ENCODE measurements at regions not wholly inside any gene's neighbourhood (a gene's known extent, or its start where the extent isn't known, plus 50 kb on each side); places are given as distances from the start of the nearest gene placed in this dataset.
"Not testable (repeated sequence)": the region's sequence is repeated elsewhere in the genome, so short reads cannot be mapped to it uniquely, and the experiment has no call there.

DNA sequence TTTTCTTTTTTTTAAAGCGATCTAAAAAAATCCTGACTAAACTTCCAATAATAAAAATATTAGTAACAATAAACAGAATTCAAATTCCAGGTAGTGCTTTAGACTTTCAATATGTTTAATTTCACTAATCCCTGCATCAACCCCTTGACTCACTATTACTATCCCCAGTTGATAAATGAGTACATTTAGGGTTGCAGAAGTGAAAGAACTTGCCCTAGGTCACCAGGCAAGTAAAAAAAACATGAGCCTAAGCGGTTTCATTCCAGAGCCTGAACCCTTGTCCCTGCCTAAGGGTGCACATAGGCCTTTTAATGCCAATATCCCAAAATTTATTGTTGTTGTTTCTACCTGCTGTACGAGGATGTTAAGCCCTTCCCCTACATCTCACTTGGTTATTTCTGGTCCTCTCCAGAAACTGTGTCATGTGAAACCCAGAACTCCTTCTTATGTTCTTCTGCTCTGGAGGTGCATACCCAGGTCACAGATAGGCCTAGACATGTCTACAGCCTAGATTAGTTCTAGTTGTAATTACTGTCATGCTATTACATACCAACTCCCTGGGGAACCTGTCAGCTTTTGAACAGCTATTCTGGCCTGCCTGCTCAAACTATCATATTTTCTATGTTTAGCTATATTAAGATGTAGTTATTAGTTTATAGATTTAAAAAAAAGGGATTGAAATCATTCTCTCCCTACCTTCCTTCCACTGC, 244.5 kb upstream of the PITX2 start:
- in situ Hi-C loops (cut with HindIII; ENCODE audit: low pct_ligation_motif_present, low sequenced_read_pairs): no loop called here
- DNase-seq: no peak
- Histone ChIP-seq H3K27me3 (replicated peaks) (no peaks in the 10 kb centered on the region), H3K36me3 (replicated peaks) (no peaks in the 10 kb centered on the region), H3K27ac (no peak overlapping the region), H3K4me3 (ENCODE audit: low read depth, low read length) (no peak overlapping the region)
- TF ChIP-seq, protein P1, sequence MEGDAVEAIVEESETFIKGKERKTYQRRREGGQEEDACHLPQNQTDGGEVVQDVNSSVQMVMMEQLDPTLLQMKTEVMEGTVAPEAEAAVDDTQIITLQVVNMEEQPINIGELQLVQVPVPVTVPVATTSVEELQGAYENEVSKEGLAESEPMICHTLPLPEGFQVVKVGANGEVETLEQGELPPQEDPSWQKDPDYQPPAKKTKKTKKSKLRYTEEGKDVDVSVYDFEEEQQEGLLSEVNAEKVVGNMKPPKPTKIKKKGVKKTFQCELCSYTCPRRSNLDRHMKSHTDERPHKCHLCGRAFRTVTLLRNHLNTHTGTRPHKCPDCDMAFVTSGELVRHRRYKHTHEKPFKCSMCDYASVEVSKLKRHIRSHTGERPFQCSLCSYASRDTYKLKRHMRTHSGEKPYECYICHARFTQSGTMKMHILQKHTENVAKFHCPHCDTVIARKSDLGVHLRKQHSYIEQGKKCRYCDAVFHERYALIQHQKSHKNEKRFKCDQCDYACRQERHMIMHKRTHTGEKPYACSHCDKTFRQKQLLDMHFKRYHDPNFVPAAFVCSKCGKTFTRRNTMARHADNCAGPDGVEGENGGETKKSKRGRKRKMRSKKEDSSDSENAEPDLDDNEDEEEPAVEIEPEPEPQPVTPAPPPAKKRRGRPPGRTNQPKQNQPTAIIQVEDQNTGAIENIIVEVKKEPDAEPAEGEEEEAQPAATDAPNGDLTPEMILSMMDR (IDR thresholded peaks at IDR 0.05; ENCODE audit: low read depth, low read length, missing control alignments): no peak

DNA sequence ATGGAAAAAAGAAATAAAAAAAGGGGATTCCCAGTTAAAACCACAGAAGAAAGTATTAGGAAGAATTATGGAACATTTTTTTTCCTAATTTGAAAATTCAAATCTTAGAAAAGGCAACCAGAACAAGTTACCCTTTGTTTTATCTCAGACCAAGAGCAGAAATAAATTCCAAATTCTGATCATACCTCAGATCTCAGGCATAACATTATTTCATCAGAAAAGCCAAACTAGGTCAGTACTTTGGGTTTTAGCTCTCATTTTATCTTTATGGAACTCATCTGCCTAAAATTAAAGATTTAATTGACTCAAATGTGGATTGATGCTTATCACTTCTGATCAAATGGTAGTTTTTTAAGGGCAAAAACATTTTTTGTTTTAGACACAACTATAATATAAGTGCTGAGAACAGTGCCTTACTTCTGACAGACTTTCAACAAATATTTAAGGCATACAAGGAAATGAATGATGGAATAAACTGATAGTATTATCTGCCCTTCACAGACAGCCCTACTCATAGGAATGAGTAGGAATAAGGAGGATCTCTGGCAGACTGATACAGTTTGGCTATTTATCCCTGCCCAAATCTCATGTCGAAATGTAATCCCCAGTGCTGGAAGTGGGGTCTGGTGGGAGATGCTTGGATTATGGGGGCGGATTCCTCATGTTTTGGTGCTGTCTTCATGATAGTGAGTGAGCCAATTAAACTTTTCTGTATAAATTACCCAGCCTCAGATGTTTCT, 245.3 kb upstream of the PITX2 start:
- in situ Hi-C loops (cut with HindIII; ENCODE audit: low pct_ligation_motif_present, low sequenced_read_pairs): no loop called here

DNA sequence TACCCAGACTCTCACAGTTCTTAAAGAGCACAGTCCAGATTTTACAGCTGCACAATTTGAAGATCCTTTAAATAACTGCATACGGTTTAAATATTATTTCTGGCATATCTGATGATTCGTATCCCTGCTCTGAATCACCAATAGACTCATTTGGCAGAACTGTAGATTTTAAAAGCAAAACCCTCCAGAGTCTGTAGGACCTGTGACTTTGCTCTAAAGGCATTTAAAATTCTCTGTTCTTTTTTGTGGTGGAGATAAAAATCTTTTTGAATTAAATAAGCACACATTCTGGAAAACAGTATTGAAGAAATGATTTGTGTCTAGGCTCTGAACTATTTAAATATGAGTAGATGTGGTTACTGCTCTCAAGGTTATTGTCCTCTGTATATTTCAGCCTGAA, 246.2 kb upstream of the PITX2 start:
- TF ChIP-seq, protein P1 (IDR thresholded peaks at IDR 0.05; ENCODE audit: low read depth, low read length, missing control alignments): no peak
- in situ Hi-C loops (cut with HindIII; ENCODE audit: low pct_ligation_motif_present, low sequenced_read_pairs): no loop called here
- Histone ChIP-seq H3K27me3 (replicated peaks) (no peaks in the 10 kb centered on the region), H3K27ac (no peak overlapping the region), H3K4me3 (ENCODE audit: low read depth, low read length) (no peak overlapping the region), H3K36me3 (replicated peaks) (no peaks in the 10 kb centered on the region)
- peak; percentile 32 for DNase-seq

More for the DNA sequence above, 245.3 kb upstream of the PITX2 start:
- no peaks in the 10 kb centered on the region for H3K27me3 ChIP-seq (replicated peaks)
- no peak for DNase-seq
- no peak overlapping the region for H3K4me3 ChIP-seq (ENCODE audit: low read depth, low read length)
- no peak overlapping the region for H3K27ac ChIP-seq
- no peaks in the 10 kb centered on the region for H3K36me3 ChIP-seq (replicated peaks)
- TF ChIP-seq, protein P1 (IDR thresholded peaks at IDR 0.05; ENCODE audit: low read depth, low read length, missing control alignments): no peak

DNA sequence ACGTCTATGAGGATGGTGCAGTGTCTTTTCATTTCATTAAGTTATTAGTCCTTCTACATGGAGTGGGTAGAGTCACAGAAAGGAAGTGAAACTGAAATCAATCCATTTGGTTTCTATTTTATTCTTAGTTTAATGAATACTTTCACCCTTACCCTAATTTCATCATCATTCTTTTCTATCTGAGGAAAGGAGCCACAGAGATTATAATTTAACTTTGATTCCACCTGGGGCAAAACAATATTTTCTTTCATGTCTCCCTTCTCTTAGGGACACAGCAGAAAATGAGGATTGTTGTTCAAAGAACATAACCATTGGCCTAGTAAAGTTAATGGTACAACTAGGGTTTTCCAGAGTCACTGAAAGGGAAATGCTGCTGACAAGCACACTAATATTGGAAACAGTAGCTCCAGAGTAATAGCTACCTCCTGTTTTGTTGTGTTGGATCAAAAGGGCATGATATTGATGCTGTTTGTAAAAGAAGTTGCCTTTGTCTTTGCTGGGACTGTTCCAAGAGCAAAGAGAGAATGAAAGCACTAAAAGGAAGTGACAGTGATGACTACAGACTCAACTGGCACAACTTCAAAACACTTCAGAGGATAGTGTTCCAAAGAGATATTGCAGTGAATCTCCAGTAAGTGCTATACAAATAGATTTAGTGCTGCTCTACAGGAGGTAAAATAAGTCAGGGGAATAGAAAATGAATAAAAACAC, 247.1 kb upstream of the PITX2 start:
- in situ Hi-C loops (cut with HindIII; ENCODE audit: low pct_ligation_motif_present, low sequenced_read_pairs): no loop called here
- Histone ChIP-seq H3K36me3 (replicated peaks) (no peaks in the 10 kb centered on the region), H3K27me3 (replicated peaks) (no peaks in the 10 kb centered on the region), H3K4me3 (ENCODE audit: low read depth, low read length) (no peak overlapping the region), H3K27ac (no peak overlapping the region)
- TF ChIP-seq, protein P1 (IDR thresholded peaks at IDR 0.05; ENCODE audit: low read depth, low read length, missing control alignments): no peak
- no peak for DNase-seq

DNA sequence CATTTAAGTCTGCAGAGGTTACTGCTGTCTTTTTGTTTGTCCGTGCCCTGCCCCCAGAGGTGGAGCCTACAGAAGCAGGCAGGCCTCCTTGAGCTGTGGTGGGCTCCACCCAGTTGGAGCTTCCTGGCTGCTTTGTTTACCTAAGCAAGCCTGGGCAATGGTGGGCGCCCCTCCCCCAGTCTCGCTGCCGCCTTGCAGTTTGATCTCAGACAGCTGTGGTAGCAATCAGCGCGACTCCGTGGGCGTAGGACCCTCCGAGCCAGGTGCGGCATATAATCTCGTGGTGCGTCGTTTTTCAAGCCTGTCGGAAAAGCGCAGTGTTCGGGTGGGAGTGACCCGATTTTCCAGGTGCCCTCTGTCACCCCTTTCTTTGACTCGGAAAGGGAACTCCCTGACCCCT, 253.3 kb upstream of the PITX2 start:
- H3K27me3 ChIP-seq (replicated peaks); DNase-seq; H3K4me3 ChIP-seq (ENCODE audit: low read depth, low read length); in situ Hi-C loops (cut with HindIII; ENCODE audit: low pct_ligation_motif_present, low sequenced_read_pairs); H3K36me3 ChIP-seq (replicated peaks); H3K27ac ChIP-seq: not testable (repeated sequence)

DNA sequence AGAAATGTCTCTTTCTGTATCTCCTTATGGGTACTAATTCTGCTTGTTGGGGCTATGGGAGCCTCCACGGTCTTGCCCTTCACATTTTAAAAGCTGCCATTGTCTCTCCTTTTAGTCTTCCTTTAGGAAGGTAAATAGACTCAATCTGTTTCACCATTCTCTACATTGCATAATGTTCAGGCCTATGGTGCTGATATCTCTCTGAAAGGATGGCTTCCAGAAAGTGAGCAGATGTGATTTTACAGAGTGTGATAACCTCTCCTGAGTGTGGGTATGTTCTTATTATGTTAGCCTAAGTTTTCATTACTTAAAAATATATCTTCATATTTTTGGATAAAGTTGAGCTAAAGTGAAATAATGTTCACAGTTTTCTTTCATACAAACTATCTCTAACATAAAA, 254.0 kb upstream of the PITX2 start:
- Histone ChIP-seq H3K27ac (no peak overlapping the region), H3K4me3 (ENCODE audit: low read depth, low read length) (no peak overlapping the region), H3K27me3 (replicated peaks) (no peaks in the 10 kb centered on the region), H3K36me3 (replicated peaks) (no peaks in the 10 kb centered on the region)
- TF ChIP-seq, protein P1 (IDR thresholded peaks at IDR 0.05; ENCODE audit: low read depth, low read length, missing control alignments): no peak
- in situ Hi-C loops (cut with HindIII; ENCODE audit: low pct_ligation_motif_present, low sequenced_read_pairs): no loop called here
- DNase-seq: no peak

Data from brain microvascular endothelial cell (primary cell).